GM19238 (cell line): ENCODE measurements at regions not wholly inside any gene's neighbourhood (a gene's known extent, or its start where the extent isn't known, plus 50 kb on each side); places are given as distances from the start of the nearest gene placed in this dataset.

ENCODE experiments used
- DNase-seq: peaks from one replicate; pipeline ENCODE4 v3.0.0; 2011; ENCODE audit warnings: low spot score; ENCODE audit not compliant: insufficient read length

DNA sequence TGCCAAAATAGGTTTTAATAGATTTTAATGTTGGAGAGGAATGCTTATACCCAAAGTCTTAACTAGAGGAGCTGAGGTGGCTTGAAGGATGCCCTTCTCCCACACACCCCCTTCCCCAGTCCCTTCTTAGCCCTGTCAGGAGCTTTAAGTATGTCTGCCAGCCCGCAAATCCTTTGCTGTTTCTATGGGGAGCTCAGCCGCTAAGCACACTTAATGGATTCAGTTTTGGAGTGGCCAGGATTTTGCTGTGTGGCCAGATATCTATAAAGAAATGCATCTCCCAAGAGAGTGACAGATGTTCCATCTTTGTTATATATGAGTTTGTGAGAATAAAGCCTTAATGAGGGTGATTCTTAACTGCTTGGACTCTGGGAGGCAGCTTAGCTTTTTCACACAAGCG lies 152.9 kb upstream of the ZNF32 start:
- no peak for DNase-seq

DNA sequence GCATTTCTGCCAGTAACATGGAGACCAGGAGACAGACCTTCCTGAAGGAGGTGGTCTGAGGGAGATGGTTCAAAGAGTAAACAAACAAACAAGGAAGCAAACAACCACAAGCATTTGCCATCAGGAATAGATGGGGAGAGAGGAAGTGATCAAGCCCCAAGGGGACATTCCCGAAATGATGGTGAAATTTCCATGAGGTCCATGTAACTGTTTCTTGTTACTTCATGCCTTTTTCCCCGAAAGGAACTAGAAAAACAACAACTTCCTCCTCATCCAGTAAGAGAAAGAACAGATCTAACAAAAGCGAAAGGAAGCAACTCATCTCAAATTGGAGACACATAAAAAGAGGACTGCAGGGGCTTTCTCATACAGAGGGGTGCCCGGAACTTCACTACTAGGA lies 152.5 kb upstream of the ZNF32 start:
- no peak for DNase-seq

- DNase-seq, result no peak
These were observed 148.1 kb upstream of the ZNF32 start for GRCh38 chr10:43796781-43797180.

DNA sequence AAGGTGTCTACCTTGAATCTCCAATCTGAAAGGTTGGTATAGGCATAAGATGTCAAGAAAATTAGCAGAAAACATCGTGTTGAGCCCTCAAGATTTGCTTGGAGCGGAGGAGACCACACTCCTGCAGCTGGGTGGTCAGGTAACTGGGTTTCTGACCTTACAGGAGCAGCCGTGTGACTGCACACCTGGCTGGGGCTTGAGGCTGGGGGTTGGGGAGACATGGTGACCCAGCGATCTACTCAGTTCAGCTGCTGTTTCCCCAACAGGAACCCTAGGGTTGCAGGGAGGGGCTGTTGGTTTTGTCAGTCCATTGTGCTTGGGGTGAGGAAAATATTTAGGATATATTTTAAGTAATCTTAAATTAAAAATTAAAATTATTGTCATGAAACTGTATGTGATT lies 147.0 kb upstream of the ZNF32 start:
- no peak for DNase-seq

DNA sequence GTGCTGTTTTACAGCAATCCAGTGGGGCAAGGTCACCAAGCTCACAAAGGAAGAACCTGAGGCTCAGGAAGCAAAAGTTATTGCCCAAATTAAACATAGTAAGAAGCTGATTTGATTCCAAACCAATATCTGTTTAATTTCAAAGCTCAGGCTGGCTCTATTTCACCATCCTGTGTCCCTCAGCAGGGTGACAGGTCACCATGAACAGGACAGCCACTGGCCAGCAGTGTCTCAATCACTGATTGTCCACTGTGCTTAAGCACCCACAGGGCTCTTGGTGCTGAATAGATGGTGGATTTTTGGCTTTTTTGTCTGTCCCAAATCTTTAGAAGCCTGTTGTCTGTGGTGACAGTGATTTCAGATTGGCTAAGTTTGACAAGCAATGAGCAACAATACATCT lies 146.4 kb upstream of the ZNF32 start:
- no peak for DNase-seq

- no peak for DNase-seq
These were observed 145.6 kb upstream of the ZNF32 start for GRCh38 chr10:43794181-43794815.

GRCh38 chr10:43793704-43794103 lies 145.0 kb upstream of the ZNF32 start:
- no peak for DNase-seq

DNA sequence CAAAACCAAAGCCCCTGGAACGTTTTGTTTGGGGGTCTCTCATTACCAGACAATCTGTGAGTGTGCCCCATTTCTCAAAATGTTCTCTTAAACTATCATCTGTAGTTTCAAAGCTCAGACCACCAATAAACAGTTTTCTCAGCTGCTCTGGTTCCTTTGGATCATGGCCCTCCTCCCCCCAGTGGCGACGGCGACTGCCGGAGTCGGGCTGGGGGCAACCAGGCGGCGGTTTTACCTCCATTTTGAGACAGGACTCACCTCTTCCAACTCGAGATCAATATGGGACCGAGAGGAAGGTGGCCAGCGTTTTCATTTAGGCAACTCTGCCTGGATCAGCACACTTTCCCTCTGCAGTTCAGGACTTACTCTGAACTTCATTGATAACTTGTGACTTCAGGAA lies 141.5 kb upstream of the ZNF32 start:
- DNase-seq, result no peak

DNA sequence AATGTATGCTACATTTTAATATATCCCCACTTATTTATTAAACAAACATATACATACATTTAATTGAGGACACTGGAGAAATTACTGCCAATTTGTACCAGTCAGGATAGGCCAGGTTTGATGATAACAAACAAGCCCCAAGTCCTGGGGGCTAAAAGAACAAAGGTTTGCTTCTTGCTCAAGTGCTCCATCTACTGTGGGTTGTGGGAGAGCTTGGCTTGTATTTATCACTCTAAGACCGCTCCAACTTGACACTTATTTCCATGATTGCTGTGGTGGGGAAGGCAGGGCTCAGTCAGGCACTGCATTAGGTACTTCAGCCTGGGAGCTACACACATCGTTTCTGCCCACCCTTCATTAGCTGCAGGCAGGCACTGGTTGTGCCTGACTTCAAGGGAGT lies 136.6 kb upstream of the ZNF32 start:
- DNase-seq, result no peak

- DNase-seq, result no peak
These were observed 134.1 kb upstream of the ZNF32 start for GRCh38 chr10:43782814-43783213.

DNA sequence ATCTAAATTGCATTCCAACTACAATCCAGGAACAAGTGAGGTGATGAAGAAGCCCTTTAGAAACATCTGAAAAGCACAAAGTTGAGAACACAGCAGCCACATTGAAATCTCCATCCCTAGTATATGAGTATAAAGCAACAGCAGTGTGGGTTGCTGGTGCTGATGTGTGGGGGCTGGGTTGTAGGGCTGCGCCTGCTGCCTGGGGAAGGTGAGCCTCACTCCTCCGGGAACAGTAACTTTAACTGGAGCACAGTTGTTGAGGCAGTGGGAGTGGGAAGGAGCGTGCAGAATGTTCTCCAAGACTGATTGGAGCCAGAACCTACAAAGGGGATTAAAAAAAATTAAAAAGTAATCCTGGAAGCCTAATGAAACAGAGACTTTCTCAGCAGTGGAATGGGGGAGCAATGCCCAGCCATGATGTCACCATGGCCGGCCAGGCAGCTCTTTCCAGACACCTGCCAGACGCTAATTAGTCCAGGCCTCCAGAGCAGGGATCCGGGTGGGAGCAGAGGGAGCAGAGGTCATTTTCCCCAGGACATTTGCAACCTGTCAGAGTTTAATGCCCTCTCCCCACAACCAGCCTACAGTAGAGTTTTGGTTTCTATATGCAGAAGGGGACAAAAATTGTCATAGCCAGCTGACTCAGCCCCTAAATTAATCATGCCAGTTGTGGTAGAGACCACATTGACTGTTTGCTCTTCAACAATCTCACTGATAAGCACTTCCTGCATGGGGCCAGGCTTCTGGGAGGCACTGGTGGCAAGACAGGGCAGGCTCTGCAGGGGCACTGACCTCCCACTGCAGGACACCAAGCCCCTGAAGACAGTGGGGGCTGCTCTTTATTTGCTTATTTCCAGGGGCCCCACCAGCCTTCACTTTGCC lies 133.0 kb upstream of the ZNF32 start:
- DNase-seq, result no peak

DNA sequence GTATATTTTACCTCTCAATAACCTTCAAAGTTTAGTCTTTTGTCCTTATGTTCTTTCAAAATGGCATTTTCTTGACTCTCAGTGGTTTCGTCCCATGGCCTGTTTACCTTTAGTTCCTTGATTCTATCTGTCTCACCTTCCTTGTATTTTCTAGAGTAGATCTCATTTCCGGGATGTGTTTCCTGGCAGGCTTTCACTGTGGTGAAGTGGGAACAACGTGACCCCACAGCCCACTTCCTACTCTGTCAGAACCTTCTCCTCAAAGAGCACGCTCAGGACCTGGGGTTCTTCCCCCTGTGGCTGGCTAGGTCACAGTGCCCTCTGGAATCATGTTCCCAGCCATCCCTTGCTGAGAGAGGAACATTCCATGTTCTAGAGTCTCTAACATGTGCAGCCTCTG lies 129.9 kb upstream of the ZNF32 start:
- no peak for DNase-seq

- DNase-seq, result no peak
These were observed 126.7 kb upstream of the ZNF32 start for GRCh38 chr10:43775384-43775783.

GRCh38 chr10:43774234-43774769 lies 125.6 kb upstream of the ZNF32 start:
- no peak for DNase-seq

DNA sequence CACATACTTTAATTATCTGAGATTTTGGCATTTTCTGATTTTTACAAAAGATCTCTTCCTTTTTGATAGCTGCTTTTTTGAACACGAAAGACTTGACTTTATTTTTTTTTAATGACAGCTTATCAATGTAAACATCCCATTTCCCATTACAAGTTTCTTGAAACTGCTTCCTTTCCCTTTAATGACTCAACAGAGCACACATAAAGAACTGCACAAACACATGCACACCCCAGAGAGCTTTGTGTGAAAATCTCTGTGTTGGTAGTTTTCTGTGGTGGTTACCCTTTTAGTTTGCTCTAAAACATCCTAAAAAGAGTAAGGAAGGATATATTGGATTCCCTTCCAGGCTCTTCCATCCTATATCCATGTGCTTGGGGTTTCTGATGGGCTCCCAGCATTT lies 125.1 kb upstream of the ZNF32 start:
- no peak for DNase-seq

GRCh38 chr10:43772171-43772570 lies 123.5 kb upstream of the ZNF32 start:
- DNase-seq, result no peak

GRCh38 chr10:43771675-43772074 lies 123.0 kb upstream of the ZNF32 start:
- DNase-seq, result no peak

GRCh38 chr10:43765516-43765915 lies 116.8 kb upstream of the ZNF32 start:
- DNase-seq, result no peak

DNA sequence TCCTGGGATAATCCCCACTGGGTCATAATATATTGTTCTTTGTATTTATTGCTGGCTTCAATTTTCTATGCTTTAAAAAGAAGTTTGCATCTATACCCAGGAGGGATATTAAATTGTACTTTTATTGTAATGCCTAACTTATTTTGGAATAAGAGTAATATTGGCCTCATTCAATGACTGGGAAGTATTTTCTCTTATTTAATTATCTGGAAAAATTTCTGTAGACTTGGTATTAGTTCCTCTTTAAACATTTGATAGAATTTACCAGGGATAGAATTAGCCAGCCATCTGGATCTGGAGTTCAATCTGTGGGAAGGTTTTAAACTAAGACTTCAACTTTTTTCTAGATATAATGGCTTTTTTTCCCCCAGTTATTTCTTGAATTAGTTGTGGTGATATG lies 115.2 kb upstream of the ZNF32 start:
- no peak for DNase-seq

DNA sequence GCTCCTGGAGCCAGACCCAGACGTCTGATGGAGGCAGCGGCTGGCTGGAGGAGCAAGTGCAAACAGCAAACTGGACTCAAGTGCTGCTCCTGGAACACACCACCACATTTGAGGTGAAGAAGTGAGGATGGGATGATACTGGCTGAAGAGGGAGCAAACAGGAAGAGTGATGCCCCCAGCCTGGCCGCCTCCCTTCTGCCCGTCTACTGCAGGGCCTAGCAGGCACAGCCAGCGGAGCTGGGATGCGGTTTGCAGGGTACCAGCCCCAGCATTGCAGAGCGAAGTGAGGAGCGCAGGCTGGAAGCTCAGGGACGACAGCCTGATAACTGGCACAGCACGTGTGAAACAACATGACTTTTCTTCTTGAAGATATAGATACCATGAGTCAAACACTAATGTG lies 111.8 kb upstream of the ZNF32 start:
- DNase-seq, result no peak

- no peak for DNase-seq
These were observed 110.5 kb upstream of the ZNF32 start for GRCh38 chr10:43759216-43759615.

DNA sequence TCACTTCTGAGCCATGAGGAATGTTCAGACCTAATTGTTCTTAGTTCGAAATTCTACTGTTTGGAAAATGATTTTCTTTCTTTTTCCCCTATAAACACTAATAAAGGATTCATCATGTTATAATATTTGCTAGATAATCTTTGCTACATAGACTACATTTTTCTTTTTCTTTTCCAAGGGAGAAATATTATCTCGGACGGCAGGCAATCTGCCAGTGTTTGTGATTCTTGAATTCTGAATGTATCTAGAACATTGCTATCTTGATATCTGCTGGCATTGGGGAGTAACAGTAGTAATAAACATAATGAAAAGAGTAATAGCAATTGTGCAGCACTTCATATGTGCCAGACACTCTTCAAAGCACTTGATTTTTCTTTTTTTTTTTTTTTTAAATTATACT lies 107.7 kb upstream of the ZNF32 start:
- no peak for DNase-seq
